ENCODE measurements at regions not wholly inside any gene's neighbourhood (a gene's known extent, or its start where the extent isn't known, plus 50 kb on each side); places are given as distances from the start of the nearest gene placed in this dataset.

GRCh38 chrX:44470816-44471215 is 71.8 kb downstream of the FUNDC1 start:
- H3K27me3 ChIP-seq (replicated peaks): no peaks in the 10 kb centered on the region
- no peak for DNase-seq
- in situ Hi-C loops (cut with HindIII; ENCODE audit: low pct_ligation_motif_present, low sequenced_read_pairs): no loop called here
- no peak overlapping the region for H3K4me3 ChIP-seq (ENCODE audit: low read depth, low read length)
- no peaks in the 10 kb centered on the region for H3K36me3 ChIP-seq (replicated peaks)
- H3K27ac ChIP-seq: no peak overlapping the region
- TF ChIP-seq CTCF (IDR thresholded peaks at IDR 0.05; ENCODE audit: low read depth, low read length, missing control alignments): no peak

GRCh38 chrX:44462850-44463249 is 79.8 kb downstream of the FUNDC1 start:
- Histone ChIP-seq H3K27ac (no peak overlapping the region), H3K4me3 (ENCODE audit: low read depth, low read length) (no peak overlapping the region), H3K36me3 (replicated peaks) (no peaks in the 10 kb centered on the region), H3K27me3 (replicated peaks) (no peaks in the 10 kb centered on the region)
- DNase-seq: peak; percentile 4
- in situ Hi-C loops (cut with HindIII; ENCODE audit: low pct_ligation_motif_present, low sequenced_read_pairs): no loop called here
- no peak for TF ChIP-seq CTCF (IDR thresholded peaks at IDR 0.05; ENCODE audit: low read depth, low read length, missing control alignments)

- Histone ChIP-seq H3K27ac (no peak overlapping the region), H3K27me3 (replicated peaks) (no peaks in the 10 kb centered on the region), H3K4me3 (ENCODE audit: low read depth, low read length) (no peak overlapping the region), H3K36me3 (replicated peaks) (no peaks in the 10 kb centered on the region)
- in situ Hi-C loops (cut with HindIII; ENCODE audit: low pct_ligation_motif_present, low sequenced_read_pairs): no loop called here
- DNase-seq: no peak
- TF ChIP-seq CTCF (IDR thresholded peaks at IDR 0.05; ENCODE audit: low read depth, low read length, missing control alignments): no peak
Measured at GRCh38 chrX:44459501-44459900, 83.2 kb downstream of the FUNDC1 start.

- H3K36me3 ChIP-seq (replicated peaks): no peaks in the 10 kb centered on the region
- in situ Hi-C loops (cut with HindIII; ENCODE audit: low pct_ligation_motif_present, low sequenced_read_pairs): no loop called here
- no peak for TF ChIP-seq CTCF (IDR thresholded peaks at IDR 0.05; ENCODE audit: low read depth, low read length, missing control alignments)
- H3K4me3 ChIP-seq (ENCODE audit: low read depth, low read length): no peak overlapping the region
- H3K27ac ChIP-seq: no peak overlapping the region
- H3K27me3 ChIP-seq (replicated peaks): no peaks in the 10 kb centered on the region
- no peak for DNase-seq
Measured at GRCh38 chrX:44456685-44457084, 86.0 kb downstream of the FUNDC1 start.

GRCh38 chrX:44451056-44451455 is 91.6 kb downstream of the FUNDC1 start:
- TF ChIP-seq CTCF (IDR thresholded peaks at IDR 0.05; ENCODE audit: low read depth, low read length, missing control alignments): no peak
- no peak overlapping the region for H3K27ac ChIP-seq
- H3K36me3 ChIP-seq (replicated peaks): no peaks in the 10 kb centered on the region
- no peak overlapping the region for H3K4me3 ChIP-seq (ENCODE audit: low read depth, low read length)
- in situ Hi-C loops (cut with HindIII; ENCODE audit: low pct_ligation_motif_present, low sequenced_read_pairs): no loop called here
- H3K27me3 ChIP-seq (replicated peaks): no peaks in the 10 kb centered on the region
- DNase-seq: no peak

- H3K27ac ChIP-seq: no peak overlapping the region
- no peak for TF ChIP-seq CTCF (IDR thresholded peaks at IDR 0.05; ENCODE audit: low read depth, low read length, missing control alignments)
- in situ Hi-C loops (cut with HindIII; ENCODE audit: low pct_ligation_motif_present, low sequenced_read_pairs): no loop called here
- H3K27me3 ChIP-seq (replicated peaks): no peaks in the 10 kb centered on the region
- H3K36me3 ChIP-seq (replicated peaks): no peaks in the 10 kb centered on the region
- DNase-seq: no peak
- no peak overlapping the region for H3K4me3 ChIP-seq (ENCODE audit: low read depth, low read length)
Measured at GRCh38 chrX:44447214-44447613, 95.4 kb downstream of the FUNDC1 start.

Data from brain microvascular endothelial cell (primary cell).